Fibroblast of lung (primary cell): ENCODE measurements at regions not wholly inside any gene's neighbourhood (a gene's known extent, or its start where the extent isn't known, plus 50 kb on each side); places are given as distances from the start of the nearest gene placed in this dataset.

Experiments used
- EZH2 ChIP-seq: IDR thresholded peaks from 2 replicates; pipeline ENCODE4 v1.5.1; 2012; ENCODE audit warnings: low read length, control low read depth, mild to moderate bottlenecking; ENCODE audit errors: missing control alignments
- TF ChIP-seq, protein P1 (sequence below), 2 donors: IDR thresholded peaks in 1 of 2; conservative IDR thresholded peaks in 1 of 2; 1 replicate in 1 of 2; 2 replicates in 1 of 2; pipeline ENCODE4 v1.5.1; 2011 to 2012; ENCODE audit warnings: low read length in 2 of 2, control low read depth in 1 of 2, inconsistent platforms in 1 of 2, low read depth in 1 of 2, mild to moderate bottlenecking in 1 of 2

DNA sequence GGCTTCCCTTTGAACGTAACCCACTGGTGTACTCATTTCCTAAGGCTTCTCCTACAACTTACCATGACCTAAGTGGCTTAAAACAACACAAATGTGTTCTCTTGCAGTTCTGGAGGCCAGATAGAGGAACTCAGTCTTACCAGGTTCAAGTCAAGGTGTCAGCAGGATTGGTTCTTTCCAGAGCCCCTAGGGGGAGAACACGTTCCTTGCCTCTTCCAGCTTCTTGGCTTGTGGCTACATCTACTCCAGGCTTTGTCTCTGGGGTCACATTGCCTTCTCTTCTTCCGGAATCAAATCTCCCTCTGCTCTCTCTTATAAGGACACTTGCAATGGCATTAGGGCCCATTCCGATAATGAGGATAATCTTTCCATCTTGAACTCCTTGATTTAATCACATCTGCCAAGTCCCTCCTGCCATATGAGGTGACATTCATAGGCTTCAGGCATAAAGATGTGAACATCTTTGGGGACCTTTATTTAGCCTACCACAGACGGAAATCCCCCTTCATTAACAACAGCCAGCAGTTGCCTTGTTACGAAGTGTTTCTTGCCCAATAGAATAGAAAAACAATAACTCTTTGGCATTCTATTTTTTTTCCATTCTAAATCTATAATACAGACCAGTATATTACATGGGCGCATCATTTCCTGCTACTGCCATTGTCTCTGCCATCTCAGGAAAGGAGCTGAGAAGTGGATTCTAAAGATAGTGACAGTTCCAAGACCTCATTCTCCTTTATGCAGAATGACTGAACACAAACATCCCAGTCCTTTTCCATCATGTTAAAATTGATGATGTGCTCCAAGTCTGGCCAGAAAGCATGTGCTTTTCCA is 362.0 kb downstream of the ZNF521 start:
- TF ChIP-seq, protein P1, sequence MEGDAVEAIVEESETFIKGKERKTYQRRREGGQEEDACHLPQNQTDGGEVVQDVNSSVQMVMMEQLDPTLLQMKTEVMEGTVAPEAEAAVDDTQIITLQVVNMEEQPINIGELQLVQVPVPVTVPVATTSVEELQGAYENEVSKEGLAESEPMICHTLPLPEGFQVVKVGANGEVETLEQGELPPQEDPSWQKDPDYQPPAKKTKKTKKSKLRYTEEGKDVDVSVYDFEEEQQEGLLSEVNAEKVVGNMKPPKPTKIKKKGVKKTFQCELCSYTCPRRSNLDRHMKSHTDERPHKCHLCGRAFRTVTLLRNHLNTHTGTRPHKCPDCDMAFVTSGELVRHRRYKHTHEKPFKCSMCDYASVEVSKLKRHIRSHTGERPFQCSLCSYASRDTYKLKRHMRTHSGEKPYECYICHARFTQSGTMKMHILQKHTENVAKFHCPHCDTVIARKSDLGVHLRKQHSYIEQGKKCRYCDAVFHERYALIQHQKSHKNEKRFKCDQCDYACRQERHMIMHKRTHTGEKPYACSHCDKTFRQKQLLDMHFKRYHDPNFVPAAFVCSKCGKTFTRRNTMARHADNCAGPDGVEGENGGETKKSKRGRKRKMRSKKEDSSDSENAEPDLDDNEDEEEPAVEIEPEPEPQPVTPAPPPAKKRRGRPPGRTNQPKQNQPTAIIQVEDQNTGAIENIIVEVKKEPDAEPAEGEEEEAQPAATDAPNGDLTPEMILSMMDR (conservative IDR thresholded peaks at IDR 0.05 in 1 of 2, IDR thresholded peaks at IDR 0.05 in 1 of 2; ENCODE audit: low read depth in 1 of 2, low read length in 2 of 2), result no peak
- no peak for TF ChIP-seq EZH2
